Adrenal gland (tissue), 5 donors: ENCODE measurements at regions not wholly inside any gene's neighbourhood (a gene's known extent, or its start where the extent isn't known, plus 50 kb on each side); places are given as distances from the start of the nearest gene placed in this dataset.

Source experiments
- POLR2A ChIP-seq, 2 donors: fragments of 450-650 bp; IDR thresholded peaks; one replicate each; pipeline ENCODE4 v1.6.1; 2017; ENCODE audit warnings: antibody characterized with exemption in 2 of 2, mild to moderate bottlenecking in 2 of 2, moderate library complexity in 1 of 2
- TF ChIP-seq, protein P1 (sequence below), 6 experiments: fragments of 450-650 bp in 4 of 6; fragments of 200-600 bp in 2 of 6; sonication (generic) in 1 of 6; IDR thresholded peaks; 1 replicate in 5 of 6; 2 replicates in 1 of 6; pipeline versions ENCODE4 v1.5.1 to v1.8.0; 2016 to 2021; ENCODE audit warnings: antibody characterized with exemption in 6 of 6, mild to moderate bottlenecking in 2 of 6, moderate library complexity in 1 of 6
- donor health status: DM: no; HTN: no; CAD: no.

DNA sequence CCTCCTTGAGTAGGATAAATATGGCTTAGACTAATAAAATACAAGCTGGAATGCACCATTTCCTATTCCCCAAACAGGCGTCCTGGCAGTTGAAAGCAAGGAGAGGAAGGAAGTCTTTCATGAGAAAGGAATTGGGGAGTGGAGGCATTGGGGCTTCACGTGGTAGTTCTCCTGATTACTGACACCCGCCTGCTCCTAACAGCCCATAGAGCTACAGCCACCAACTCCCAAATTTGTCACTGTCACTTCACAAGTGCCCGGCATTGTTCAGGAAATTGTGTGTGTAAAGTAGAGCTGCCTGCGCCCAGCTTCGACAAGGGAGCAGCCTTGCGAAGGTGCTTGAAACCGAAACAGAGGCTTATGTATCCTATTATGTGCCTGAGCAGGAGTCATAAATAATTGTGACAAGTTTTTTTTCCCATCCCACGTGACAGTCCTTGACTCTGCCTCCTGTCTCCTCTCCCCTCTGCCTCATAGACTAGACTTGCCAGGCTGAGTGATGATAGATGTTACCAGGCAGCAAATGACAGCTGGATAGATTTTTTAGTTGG, 301.7 kb upstream of the ZFP64 start:
- TF ChIP-seq, protein P1, sequence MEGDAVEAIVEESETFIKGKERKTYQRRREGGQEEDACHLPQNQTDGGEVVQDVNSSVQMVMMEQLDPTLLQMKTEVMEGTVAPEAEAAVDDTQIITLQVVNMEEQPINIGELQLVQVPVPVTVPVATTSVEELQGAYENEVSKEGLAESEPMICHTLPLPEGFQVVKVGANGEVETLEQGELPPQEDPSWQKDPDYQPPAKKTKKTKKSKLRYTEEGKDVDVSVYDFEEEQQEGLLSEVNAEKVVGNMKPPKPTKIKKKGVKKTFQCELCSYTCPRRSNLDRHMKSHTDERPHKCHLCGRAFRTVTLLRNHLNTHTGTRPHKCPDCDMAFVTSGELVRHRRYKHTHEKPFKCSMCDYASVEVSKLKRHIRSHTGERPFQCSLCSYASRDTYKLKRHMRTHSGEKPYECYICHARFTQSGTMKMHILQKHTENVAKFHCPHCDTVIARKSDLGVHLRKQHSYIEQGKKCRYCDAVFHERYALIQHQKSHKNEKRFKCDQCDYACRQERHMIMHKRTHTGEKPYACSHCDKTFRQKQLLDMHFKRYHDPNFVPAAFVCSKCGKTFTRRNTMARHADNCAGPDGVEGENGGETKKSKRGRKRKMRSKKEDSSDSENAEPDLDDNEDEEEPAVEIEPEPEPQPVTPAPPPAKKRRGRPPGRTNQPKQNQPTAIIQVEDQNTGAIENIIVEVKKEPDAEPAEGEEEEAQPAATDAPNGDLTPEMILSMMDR (IDR thresholded peaks at IDR 0.05) = no peak
- no peak for TF ChIP-seq POLR2A (IDR thresholded peaks at IDR 0.05)
